HepG2 (cell line): ENCODE measurements at regions not wholly inside any gene's neighbourhood (a gene's known extent, or its start where the extent isn't known, plus 50 kb on each side); places are given as distances from the start of the nearest gene placed in this dataset.

ENCODE experiments used
- ATAC-seq: fragments of 200-7000 bp; cut with Tn5 transposase; 3 replicates; pipeline ENCODE4 v1.9.1; 2020; ENCODE audit warnings: mild to moderate bottlenecking, moderate library complexity
- BruUV-seq: library from RNA; stranded (reverse); fragments of 400-500 nt; replicated peaks from 2 replicates; lab custom pipeline; 2021; lab: Mats Ljungman, UMichigan
- CTCF ChIA-PET: fragments of 300-600 bp; formaldehyde crosslinking; extraction: SDS; loops from one replicate; lab custom pipeline; 2021; ENCODE audit warnings: low total read pairs, inconsistent platforms, low intra/inter-chr PET ratio; lab: Yijun Ruan, JAX
- POLR2A ChIA-PET: fragments of 350-600 bp; sonication (Branson Sonifier 250); formaldehyde crosslinking; loops from one replicate; lab custom pipeline; 2020; ENCODE audit warnings: antibody characterized with exemption, inconsistent platforms; lab: Yijun Ruan, JAX
- DNase-seq: peaks from one replicate; pipeline ENCODE4 v3.0.0-alpha.2; 2015; ENCODE audit warnings: low spot score
- FAIRE-seq: peaks from 3 replicates; lab custom pipeline; 2011; peaks lifted over from hg19 to GRCh38; lab: Jason Lieb, UNC
- H2AFZ ChIP-seq: one replicate; pipeline ENCODE4 v1.6.1; 2011; ENCODE audit warnings: low read length, inconsistent platforms
- H3K27ac ChIP-seq: fragments of 300-600 bp; 3 replicates; pipeline ENCODE4 v1.8.0; 2011; ENCODE audit warnings: mixed run types, mild to moderate bottlenecking, mixed read lengths, low read length, inconsistent platforms; ENCODE audit not compliant: insufficient read depth; ENCODE audit errors: extremely low read length
- H3K27me3 ChIP-seq, 2 experiments: fragments of 200-600 bp in 1 of 2; 2 replicates in 1 of 2; 3 replicates in 1 of 2; pipeline versions ENCODE4 v1.6.0 to v1.8.0; 2011; ENCODE audit warnings: low read length in 2 of 2, mild to moderate bottlenecking in 2 of 2, moderate library complexity in 2 of 2, inconsistent platforms in 1 of 2; ENCODE audit not compliant: insufficient read depth in 2 of 2, control insufficient read depth in 1 of 2
- H3K36me3 ChIP-seq, 2 experiments: fragments of 200-600 bp in 1 of 2; replicated peaks in 1 of 2; 2 replicates in 1 of 2; 3 replicates in 1 of 2; pipeline versions ENCODE4 v1.5.1 to v1.8.0; 2011; ENCODE audit warnings: low read length in 2 of 2, inconsistent platforms in 1 of 2; ENCODE audit not compliant: insufficient read depth in 2 of 2, control insufficient read depth in 1 of 2
- H3K4me1 ChIP-seq: 2 replicates; pipeline ENCODE4 v1.5.1; 2012; ENCODE audit warnings: low read length, inconsistent platforms; ENCODE audit not compliant: insufficient read depth
- H3K4me2 ChIP-seq: 2 replicates; pipeline ENCODE4 v1.6.0; 2011; ENCODE audit warnings: low read depth, low read length, inconsistent platforms
- H3K4me3 ChIP-seq, 3 experiments: fragments of 200-600 bp in 1 of 3; sonication (generic), shearing (Covaris generic) in 1 of 3; replicated peaks in 1 of 3; 2 replicates each; pipeline ENCODE4 v1.5.1; 2011 to 2016; ENCODE audit warnings: low read length in 3 of 3, inconsistent platforms in 2 of 3, low read depth in 2 of 3, mild to moderate bottlenecking in 2 of 3, control low read depth in 1 of 3, mixed read lengths in 1 of 3; ENCODE audit not compliant: insufficient read depth in 1 of 3
- H3K79me2 ChIP-seq: one replicate; pipeline ENCODE4 v1.6.1; 2011; ENCODE audit warnings: low read length, inconsistent platforms; ENCODE audit not compliant: insufficient read depth
- H3K9ac ChIP-seq: 2 replicates; pipeline ENCODE4 v1.6.0; 2011; ENCODE audit warnings: mild to moderate bottlenecking, low read depth, low read length, inconsistent platforms; ENCODE audit not compliant: insufficient read depth
- H3K9me3 ChIP-seq: 2 replicates; pipeline ENCODE4 v1.5.1; 2012; ENCODE audit warnings: mild to moderate bottlenecking, low read length
- H4K20me1 ChIP-seq: 2 replicates; pipeline ENCODE4 v1.6.0; 2011; ENCODE audit warnings: inconsistent platforms, mild to moderate bottlenecking, low read length, moderate library complexity; ENCODE audit not compliant: insufficient read depth
- AHR ChIP-seq: IDR thresholded peaks from 2 replicates; pipeline ENCODE4 v1.6.1; 2018; ENCODE audit warnings: missing genetic modification reagents, missing compliant biosample characterization
- BCL3 ChIP-seq: sonication (generic); formaldehyde crosslinking; IDR thresholded peaks from 2 replicates; pipeline ENCODE4 v1.5.1; 2020; ENCODE audit warnings: mild to moderate bottlenecking, missing genetic modification reagents, moderate library complexity
- BCLAF1 ChIP-seq: fragments of 450-650 bp; IDR thresholded peaks from 2 replicates; pipeline ENCODE4 v1.6.1; 2017; ENCODE audit warnings: mild to moderate bottlenecking
- FOXM1 ChIP-seq: sonication (generic); formaldehyde crosslinking; IDR thresholded peaks from 2 replicates; pipeline ENCODE4 v1.5.0; 2020; ENCODE audit warnings: missing genetic modification reagents
- KAT8 ChIP-seq: IDR thresholded peaks from 2 replicates; pipeline ENCODE4 v1.6.1; 2016; ENCODE audit warnings: missing genetic modification reagents, missing compliant biosample characterization
- NPAS2 ChIP-seq: sonication (generic); formaldehyde crosslinking; IDR thresholded peaks from 2 replicates; pipeline ENCODE4 v1.8.0; 2022; ENCODE audit warnings: mild to moderate bottlenecking, missing genetic modification reagents, borderline replicate concordance
- NR3C1 ChIP-seq: sonication (generic); formaldehyde crosslinking; IDR thresholded peaks from 2 replicates; pipeline ENCODE4 v1.4.0; 2020; ENCODE audit warnings: missing genetic modification reagents
- NRL ChIP-seq: sonication (generic); formaldehyde crosslinking; IDR thresholded peaks from 2 replicates; pipeline ENCODE4 v1.5.0; 2020; ENCODE audit warnings: missing genetic modification reagents, mild to moderate bottlenecking, moderate library complexity, borderline replicate concordance
- STAT6 ChIP-seq: sonication (generic); formaldehyde crosslinking; IDR thresholded peaks from 2 replicates; pipeline ENCODE4 v1.4.0; 2020; ENCODE audit warnings: missing genetic modification reagents, mild to moderate bottlenecking, borderline replicate concordance
- ZIK1 ChIP-seq: sonication (generic); formaldehyde crosslinking; IDR thresholded peaks from 2 replicates; pipeline ENCODE4 v1.5.0; 2020; ENCODE audit warnings: mild to moderate bottlenecking, low read depth, missing genetic modification reagents, borderline replicate concordance
- ZMYM3 ChIP-seq: sonication (generic); formaldehyde crosslinking; IDR thresholded peaks from 2 replicates; pipeline ENCODE4 v1.5.1; 2020; ENCODE audit warnings: mild to moderate bottlenecking, missing genetic modification reagents
- ZNF224 ChIP-seq: sonication (generic); formaldehyde crosslinking; IDR thresholded peaks from 2 replicates; pipeline ENCODE4 v1.5.0; 2020; ENCODE audit warnings: mild to moderate bottlenecking, missing genetic modification reagents
- ZNF232 ChIP-seq: sonication (generic); formaldehyde crosslinking; IDR thresholded peaks from 2 replicates; pipeline ENCODE4 v1.4.0; 2020; ENCODE audit warnings: missing genetic modification reagents, borderline replicate concordance
- ZNF547 ChIP-seq: sonication (generic); formaldehyde crosslinking; IDR thresholded peaks from 2 replicates; pipeline ENCODE4 v1.5.1; 2020; ENCODE audit warnings: mild to moderate bottlenecking, missing genetic modification reagents
- WGBS: methylation state at CpG from one replicate; pipeline ENCODE4 v1.1.6; 2017; ENCODE audit warnings: low lambda C conversion rate; 5-methylcytosine and 5-hydroxymethylcytosine counted together
- in situ Hi-C: cut with HindIII; loops from 2 replicates; pipeline ENCODE4 v1.10.0; 2017; ENCODE audit warnings: low pct_unique_long_range_greater_than_20kb; ENCODE audit not compliant: extremely low pct_ligation_motif_present
- intact Hi-C: fragments of 100-400 bp; cut with micrococcal nuclease; formaldehyde crosslinking; loops from one replicate; pipeline ENCODE4 v1.10.0; 2022; ENCODE audit not compliant: unreplicated experiment

DNA sequence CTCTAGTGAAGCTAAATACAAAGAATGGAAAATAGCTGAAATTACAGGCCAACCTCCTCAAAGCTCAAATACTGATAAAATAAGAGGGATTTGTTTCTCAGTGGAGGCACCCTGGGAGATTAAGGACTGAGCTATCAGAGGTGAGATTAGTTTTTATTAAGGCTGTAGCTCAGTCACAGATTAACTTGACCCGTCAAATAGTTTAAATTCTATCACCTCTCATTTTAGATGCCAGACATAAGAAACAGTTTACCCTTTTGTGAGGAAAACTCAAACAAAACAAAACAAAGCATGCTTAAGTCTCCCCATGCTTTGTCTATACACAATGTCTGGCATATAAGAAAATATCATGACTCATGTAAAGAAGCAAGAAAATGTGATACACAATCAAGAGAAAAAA lies 208.3 kb upstream of the PMFBP1 start:
- no peak for TF ChIP-seq ZNF547 (CRISPR knock-in tag)
- no peak for TF ChIP-seq NRL
- no peak for TF ChIP-seq FOXM1 (CRISPR knock-in tag)
- no peak for TF ChIP-seq ZNF232 (CRISPR knock-in tag)
- TF ChIP-seq NPAS2 = no peak
- no peak for TF ChIP-seq AHR (CRISPR knock-in tag)
- DNase-seq (no peak), ATAC-seq (no peak), FAIRE-seq (no peak)
- intact Hi-C loops = no loop called here
- Histone ChIP-seq H3K4me3 (no peak overlapping the region), H3K4me2 (no peak overlapping the region), H3K9ac (no peak overlapping the region), H3K27me3 (no peaks in the 10 kb centered on the region), H3K4me1 (0 out of 2 replicates have a peak, but pooled peaks cover 10% of the 10 kb centered on the region), H3K36me3 (0 out of 5 replicates have a peak, but pooled peaks cover 0 to 4% of the 10 kb centered on the region in 2 experiments), H3K79me2 (no peaks in the 10 kb centered on the region), H3K9me3 (no peaks in the 10 kb centered on the region), H2AFZ (no peak overlapping the region), H4K20me1 (no peaks in the 10 kb centered on the region), H3K27ac (no peak overlapping the region)
- BruUV-seq = no TSS peak
- WGBS = 98% methylated on average over 1 of the region's 1 CpG
- ChIA-PET POLR2A (no interaction called here), CTCF (no interaction called here)
- in situ Hi-C loops = no loop called here

GRCh38 chr16:72373201-72373600 lies 201.2 kb upstream of the PMFBP1 start:
- no peak overlapping the region for H3K4me3 ChIP-seq
- H3K4me2 ChIP-seq = no peak overlapping the region
- no TSS peak for BruUV-seq
- no peaks in the 10 kb centered on the region for H3K4me1 ChIP-seq
- H3K27ac ChIP-seq = no peak overlapping the region
- intact Hi-C loops = no loop called here
- H2AFZ ChIP-seq = no peak overlapping the region
- 99% methylated on average over 2 of the region's 2 CpGs for WGBS
- ChIA-PET POLR2A (no interaction called here), CTCF (no interaction called here)
- no peak for ATAC-seq
- 0 out of 5 replicates have a peak, but pooled peaks cover 0 to 4% of the 10 kb centered on the region in 2 experiments for H3K36me3 ChIP-seq
- H3K27me3 ChIP-seq = no peaks in the 10 kb centered on the region
- no peak for FAIRE-seq
- H3K9me3 ChIP-seq = no peaks in the 10 kb centered on the region
- no peaks in the 10 kb centered on the region for H3K79me2 ChIP-seq
- no peak for DNase-seq
- no peak overlapping the region for H3K9ac ChIP-seq
- H4K20me1 ChIP-seq = no peaks in the 10 kb centered on the region
- in situ Hi-C loops = no loop called here
- TF ChIP-seq ZIK1 (CRISPR knock-in tag) (no peak), ZMYM3 (CRISPR knock-in tag) (no peak), STAT6 (CRISPR knock-in tag) (no peak), KAT8 (CRISPR knock-in tag) (no peak), BCLAF1 (no peak), ZNF224 (no peak), BCL3 (no peak), NR3C1 (CRISPR knock-in tag) (no peak)
